ENCODE measurements at regions not wholly inside any gene's neighbourhood (a gene's known extent, or its start where the extent isn't known, plus 50 kb on each side); places are given as distances from the start of the nearest gene placed in this dataset.

- TF ChIP-seq PKNOX1 (IDR thresholded peaks at IDR 0.05) (no peak), LEF1 (IDR thresholded peaks at IDR 0.05; ENCODE audit: borderline replicate concordance) (no peak), FOXK2 (IDR thresholded peaks at IDR 0.05) (no peak), BHLHE40 (IDR thresholded peaks at IDR 0.05; ENCODE audit: borderline replicate concordance) (no peak), SP1 (IDR thresholded peaks at IDR 0.05) (no peak), ELF4 (IDR thresholded peaks at IDR 0.05) (no peak), ZNF384 (IDR thresholded peaks at IDR 0.05) (no peak), L3MBTL2 (conservative IDR thresholded peaks at IDR 0.05) (no peak), TARDBP (IDR thresholded peaks at IDR 0.05) (no peak), NFRKB (IDR thresholded peaks at IDR 0.05) (no peak), ARNT (IDR thresholded peaks at IDR 0.05) (no peak), FOXM1 (IDR thresholded peaks at IDR 0.05; ENCODE audit: borderline replicate concordance) (no peak)
Measured at GRCh38 chr7:155972651-155973390, 160.6 kb upstream of the SHH start.
